ENCODE measurements at regions not wholly inside any gene's neighbourhood (a gene's known extent, or its start where the extent isn't known, plus 50 kb on each side); places are given as distances from the start of the nearest gene placed in this dataset.

- TF ChIP-seq CTCF (IDR thresholded peaks at IDR 0.05) (no peak), POLR2A (IDR thresholded peaks at IDR 0.05) (no peak)
These were observed 53.6 kb upstream of the IPO9 start for GRCh38 chr1:201775380-201775779.

Data from thyroid gland (tissue), 4 donors.